Left lung (tissue), 4 donors: ENCODE measurements at regions not wholly inside any gene's neighbourhood (a gene's known extent, or its start where the extent isn't known, plus 50 kb on each side); places are given as distances from the start of the nearest gene placed in this dataset.

Source experiments
- ATAC-seq: fragments of 200-7000 bp; cut with Tn5 transposase; one replicate; pipeline ENCODE4 v1.9.1; 2020; ENCODE audit warnings: moderate library complexity
- DNase-seq, 4 donors: peaks; one replicate each; pipeline ENCODE4 v3.0.0-alpha.2; 2013 to 2020
- H3K27ac ChIP-seq, 2 donors: fragments of 200-600 bp; sonication (generic) in 1 of 2; one replicate each; pipeline versions ENCODE4 v1.5.0 to v1.8.0; 2020 to 2021
- H3K27me3 ChIP-seq, 2 donors: fragments of 200-600 bp; sonication (generic) in 1 of 2; one replicate each; pipeline versions ENCODE4 v1.5.0 to v1.8.0; 2020 to 2021
- H3K36me3 ChIP-seq, 2 donors: fragments of 200-600 bp; sonication (generic) in 1 of 2; one replicate each; pipeline versions ENCODE4 v1.5.0 to v1.8.0; 2020 to 2021
- H3K4me1 ChIP-seq, 2 donors: fragments of 200-600 bp; one replicate each; pipeline ENCODE4 v1.8.0; 2021
- H3K4me3 ChIP-seq, 2 donors: fragments of 200-600 bp; sonication (generic) in 1 of 2; one replicate each; pipeline versions ENCODE4 v1.5.0 to v1.8.0; 2020 to 2021; ENCODE audit warnings: mild to moderate bottlenecking in 1 of 2
- H3K9me3 ChIP-seq, 2 donors: fragments of 200-600 bp; sonication (generic) in 1 of 2; one replicate each; pipeline versions ENCODE4 v1.5.0 to v1.8.0; 2020 to 2021
- intact Hi-C, 2 donors: fragments of 100-400 bp; cut with DNase I; formaldehyde crosslinking; loops; one replicate each; pipeline versions ENCODE4 v1.11.2 to v1.14.2; 2022
- TF ChIP-seq, protein P1 (sequence below), 2 donors: fragments of 200-600 bp; sonication (generic) in 1 of 2; IDR thresholded peaks; one replicate each; pipeline versions ENCODE4 v1.5.0 to v1.8.0; 2021; ENCODE audit warnings: antibody characterized with exemption in 2 of 2
- donor health status: DM: no; HTN: yes; CAD: no.
- donor health status: DM: no; HTN: no; CAD: no.

- H3K27ac ChIP-seq: peak overlapping the region; percentile 55 to 71
- ATAC-seq: no peak
- no peaks in the 10 kb centered on the region for H3K36me3 ChIP-seq
- no peak overlapping the region for H3K4me3 ChIP-seq
- H3K4me1 ChIP-seq: no peaks in the 10 kb centered on the region
- H3K27me3 ChIP-seq: no peaks in the 10 kb centered on the region
- peak in 1 of 4 donors; percentile 31 for DNase-seq
- TF ChIP-seq, protein P1, sequence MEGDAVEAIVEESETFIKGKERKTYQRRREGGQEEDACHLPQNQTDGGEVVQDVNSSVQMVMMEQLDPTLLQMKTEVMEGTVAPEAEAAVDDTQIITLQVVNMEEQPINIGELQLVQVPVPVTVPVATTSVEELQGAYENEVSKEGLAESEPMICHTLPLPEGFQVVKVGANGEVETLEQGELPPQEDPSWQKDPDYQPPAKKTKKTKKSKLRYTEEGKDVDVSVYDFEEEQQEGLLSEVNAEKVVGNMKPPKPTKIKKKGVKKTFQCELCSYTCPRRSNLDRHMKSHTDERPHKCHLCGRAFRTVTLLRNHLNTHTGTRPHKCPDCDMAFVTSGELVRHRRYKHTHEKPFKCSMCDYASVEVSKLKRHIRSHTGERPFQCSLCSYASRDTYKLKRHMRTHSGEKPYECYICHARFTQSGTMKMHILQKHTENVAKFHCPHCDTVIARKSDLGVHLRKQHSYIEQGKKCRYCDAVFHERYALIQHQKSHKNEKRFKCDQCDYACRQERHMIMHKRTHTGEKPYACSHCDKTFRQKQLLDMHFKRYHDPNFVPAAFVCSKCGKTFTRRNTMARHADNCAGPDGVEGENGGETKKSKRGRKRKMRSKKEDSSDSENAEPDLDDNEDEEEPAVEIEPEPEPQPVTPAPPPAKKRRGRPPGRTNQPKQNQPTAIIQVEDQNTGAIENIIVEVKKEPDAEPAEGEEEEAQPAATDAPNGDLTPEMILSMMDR (IDR thresholded peaks at IDR 0.05): no peak
- H3K9me3 ChIP-seq: peaks cover 0 to 18% of the 10 kb centered on the region in 2 donors
- intact Hi-C loops: no loop called here
Observed at GRCh38 chr3:105997466-105997799, 128.6 kb upstream of the CBLB start.

GRCh38 chr3:105997800-105998526 is 129.2 kb upstream of the CBLB start:
- ATAC-seq (peak; percentile 91), DNase-seq (peak in 1 of 4 donors; percentile 58)
- intact Hi-C loops: no loop called here
- Histone ChIP-seq H3K27me3 (no peaks in the 10 kb centered on the region), H3K4me1 (no peaks in the 10 kb centered on the region), H3K36me3 (no peaks in the 10 kb centered on the region), H3K4me3 (no peak overlapping the region), H3K9me3 (peaks cover 0 to 13% of the 10 kb centered on the region in 2 donors), H3K27ac (peak overlapping the region; percentile 55 to 71)
- TF ChIP-seq, protein P1 (IDR thresholded peaks at IDR 0.05): no peak

DNA sequence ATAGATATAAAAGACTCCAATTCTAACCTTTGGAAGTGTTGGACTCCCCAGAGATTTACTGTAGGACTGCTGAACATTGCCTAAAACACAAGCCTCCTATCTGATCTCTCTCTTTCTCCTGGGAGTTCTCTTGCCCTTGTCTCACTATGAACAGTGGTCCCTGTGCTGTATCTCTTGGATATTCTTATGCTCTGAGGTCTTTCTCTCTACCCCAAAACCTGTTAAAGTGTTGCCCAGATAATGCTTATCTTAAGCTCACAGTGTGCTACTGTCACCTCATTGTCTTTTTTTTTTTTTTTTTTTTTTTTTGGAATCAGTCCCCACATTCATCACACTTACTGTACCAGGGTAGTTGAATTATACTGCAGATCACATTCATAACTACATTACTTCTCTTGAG is 131.0 kb upstream of the CBLB start:
- no peak for ATAC-seq
- H3K36me3 ChIP-seq: no peaks in the 10 kb centered on the region
- no peaks in the 10 kb centered on the region for H3K27me3 ChIP-seq
- TF ChIP-seq, protein P1 (IDR thresholded peaks at IDR 0.05): no peak
- H3K27ac ChIP-seq: no peak overlapping the region
- no peak overlapping the region for H3K4me3 ChIP-seq
- H3K9me3 ChIP-seq: peaks cover 0 to 10% of the 10 kb centered on the region in 2 donors
- DNase-seq: no peak
- intact Hi-C loops: no loop called here
- no peaks in the 10 kb centered on the region for H3K4me1 ChIP-seq

DNA sequence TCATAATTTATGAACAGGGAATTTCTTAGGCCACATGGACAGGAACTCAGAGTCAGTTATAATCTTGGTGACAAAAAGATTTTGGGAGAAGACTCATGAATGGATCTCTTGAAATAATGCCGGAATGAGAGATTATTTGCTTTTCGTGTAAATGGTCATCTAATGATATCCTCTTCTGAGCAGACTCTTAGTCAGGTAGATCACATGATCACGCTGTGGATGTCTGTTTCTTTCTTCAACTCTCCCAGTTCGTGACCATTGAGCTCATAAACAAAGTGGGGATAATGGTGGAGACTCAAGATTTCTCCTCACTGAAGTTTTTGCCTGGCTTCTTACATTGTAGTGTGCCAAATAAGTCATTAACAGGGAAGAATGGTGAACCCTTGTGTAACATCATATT is 133.1 kb upstream of the CBLB start:
- ATAC-seq (no peak), DNase-seq (no peak)
- no peak overlapping the region for H3K27ac ChIP-seq
- H3K4me3 ChIP-seq: no peak overlapping the region
- peaks cover 0 to 10% of the 10 kb centered on the region in 2 donors for H3K9me3 ChIP-seq
- H3K27me3 ChIP-seq: no peaks in the 10 kb centered on the region
- H3K36me3 ChIP-seq: no peaks in the 10 kb centered on the region
- no peaks in the 10 kb centered on the region for H3K4me1 ChIP-seq
- intact Hi-C loops: no loop called here
- TF ChIP-seq, protein P1 (IDR thresholded peaks at IDR 0.05): no peak

DNA sequence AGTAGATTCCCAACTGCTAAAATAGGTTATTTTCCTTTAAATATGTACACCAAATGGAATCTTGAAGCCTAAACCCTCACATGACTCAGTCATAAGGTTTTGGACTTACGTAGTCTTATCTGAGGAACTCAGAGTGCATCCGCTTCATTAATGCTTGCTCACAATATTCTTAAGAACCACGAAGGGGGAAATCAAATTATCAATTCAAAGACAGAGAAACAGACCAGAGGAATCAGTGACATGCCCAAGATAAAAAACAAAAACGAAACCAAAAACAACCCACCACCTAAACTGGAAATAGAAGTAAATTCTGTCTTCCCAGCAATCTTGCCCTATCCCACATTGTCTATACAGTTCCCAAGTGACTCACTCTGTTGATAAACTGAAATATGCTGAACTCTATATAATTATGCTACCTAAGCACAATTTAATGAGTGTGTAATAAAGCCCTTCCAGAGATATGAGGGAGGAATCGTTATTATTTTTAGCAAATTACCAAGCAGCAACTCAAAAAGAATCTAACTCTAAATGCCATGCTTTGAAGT is 135.4 kb upstream of the CBLB start:
- DNase-seq: peak in 2 of 4 donors; percentile 49 to 54
- TF ChIP-seq, protein P1 (IDR thresholded peaks at IDR 0.05): no peak
- peak; percentile 71 for ATAC-seq
- H3K27ac ChIP-seq: peak overlapping the region; percentile 51 to 81
- intact Hi-C loops: no loop called here
- no peaks in the 10 kb centered on the region for H3K36me3 ChIP-seq
- no peaks in the 10 kb centered on the region for H3K27me3 ChIP-seq
- H3K9me3 ChIP-seq: peaks cover 0 to 2% of the 10 kb centered on the region in 2 donors
- no peak overlapping the region for H3K4me3 ChIP-seq
- H3K4me1 ChIP-seq: no peaks in the 10 kb centered on the region
